HFF-Myc (cell line): ENCODE measurements at regions not wholly inside any gene's neighbourhood (a gene's known extent, or its start where the extent isn't known, plus 50 kb on each side); places are given as distances from the start of the nearest gene placed in this dataset.

Experiments used
- DNase-seq: peaks from one replicate; pipeline ENCODE4 v3.0.0-alpha.2; 2011; ENCODE audit warnings: low read depth; ENCODE audit errors: extremely low read depth
- H3K4me3 ChIP-seq: replicated peaks from 2 replicates; pipeline ENCODE4 v1.5.1; 2011; ENCODE audit warnings: low read depth, mild to moderate bottlenecking, control low read depth, low read length
- TF ChIP-seq, protein P1 (sequence below): IDR thresholded peaks from 2 replicates; pipeline ENCODE4 v1.5.1; 2012; ENCODE audit warnings: mild to moderate bottlenecking, low read depth, low read length, control low read depth; ENCODE audit errors: missing control alignments

DNA sequence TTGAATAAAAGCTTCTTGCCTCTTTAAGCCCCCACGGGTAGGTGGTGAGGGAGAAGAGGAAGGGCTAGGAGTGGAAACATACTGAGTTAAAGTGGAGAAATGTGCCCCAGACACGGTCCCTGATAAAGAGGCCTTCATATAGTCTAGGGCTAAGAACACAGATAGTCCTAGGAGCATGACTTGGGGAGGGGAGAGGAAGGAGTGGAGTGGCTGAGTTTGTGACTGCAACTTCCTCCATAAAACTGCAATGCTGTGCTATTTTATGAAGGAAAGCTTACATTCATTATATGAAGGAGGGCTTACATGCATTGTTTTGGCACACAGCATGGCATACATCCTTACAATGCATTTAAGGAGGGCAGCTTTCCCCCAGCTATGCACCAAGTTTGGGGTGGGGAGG, 1129.4 kb upstream of the LRRTM3 start:
- TF ChIP-seq, protein P1, sequence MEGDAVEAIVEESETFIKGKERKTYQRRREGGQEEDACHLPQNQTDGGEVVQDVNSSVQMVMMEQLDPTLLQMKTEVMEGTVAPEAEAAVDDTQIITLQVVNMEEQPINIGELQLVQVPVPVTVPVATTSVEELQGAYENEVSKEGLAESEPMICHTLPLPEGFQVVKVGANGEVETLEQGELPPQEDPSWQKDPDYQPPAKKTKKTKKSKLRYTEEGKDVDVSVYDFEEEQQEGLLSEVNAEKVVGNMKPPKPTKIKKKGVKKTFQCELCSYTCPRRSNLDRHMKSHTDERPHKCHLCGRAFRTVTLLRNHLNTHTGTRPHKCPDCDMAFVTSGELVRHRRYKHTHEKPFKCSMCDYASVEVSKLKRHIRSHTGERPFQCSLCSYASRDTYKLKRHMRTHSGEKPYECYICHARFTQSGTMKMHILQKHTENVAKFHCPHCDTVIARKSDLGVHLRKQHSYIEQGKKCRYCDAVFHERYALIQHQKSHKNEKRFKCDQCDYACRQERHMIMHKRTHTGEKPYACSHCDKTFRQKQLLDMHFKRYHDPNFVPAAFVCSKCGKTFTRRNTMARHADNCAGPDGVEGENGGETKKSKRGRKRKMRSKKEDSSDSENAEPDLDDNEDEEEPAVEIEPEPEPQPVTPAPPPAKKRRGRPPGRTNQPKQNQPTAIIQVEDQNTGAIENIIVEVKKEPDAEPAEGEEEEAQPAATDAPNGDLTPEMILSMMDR: no peak
- DNase-seq: no peak
- H3K4me3 ChIP-seq: no peak overlapping the region

DNA sequence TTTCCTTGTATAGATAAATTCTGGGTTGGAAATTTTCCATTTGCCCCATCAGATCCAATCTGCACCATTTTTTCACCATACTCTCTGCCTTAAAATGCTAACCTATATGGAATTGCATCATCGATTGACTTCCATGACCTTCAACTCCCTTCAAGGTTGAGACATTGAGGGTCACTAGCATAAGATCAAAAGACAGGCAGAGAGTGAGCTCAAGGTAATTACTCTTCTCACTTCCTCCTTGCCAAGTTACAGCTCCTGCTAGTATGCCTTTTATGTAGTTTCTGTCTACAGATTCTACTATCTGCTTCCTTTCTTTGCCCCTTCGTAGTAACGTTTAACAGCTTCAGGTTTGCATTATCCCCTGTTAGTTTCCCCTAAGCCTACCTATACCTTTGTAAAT, 1127.7 kb upstream of the LRRTM3 start:
- no peak for DNase-seq
- H3K4me3 ChIP-seq: no peak overlapping the region
- TF ChIP-seq, protein P1: no peak

DNA sequence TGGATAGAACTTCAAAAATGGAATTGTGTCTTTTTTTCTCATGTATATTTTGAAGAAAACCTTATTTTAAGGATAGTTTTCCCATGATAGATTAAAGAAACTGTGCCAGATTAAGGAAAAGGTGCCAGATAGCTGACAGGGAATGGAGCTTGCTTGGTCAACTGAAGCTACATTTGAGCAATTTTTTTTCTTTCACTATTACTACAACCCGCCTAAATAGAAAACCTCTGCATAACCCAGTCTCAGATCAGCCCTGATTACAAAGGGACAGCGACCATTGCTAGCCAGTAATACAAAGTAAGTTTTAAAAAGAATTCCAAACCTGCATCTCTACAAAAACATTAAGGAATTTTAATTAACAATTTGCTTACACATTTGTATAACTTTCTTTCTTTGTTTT, 1123.4 kb upstream of the LRRTM3 start:
- DNase-seq: no peak
- TF ChIP-seq, protein P1: no peak
- H3K4me3 ChIP-seq: no peak overlapping the region

DNA sequence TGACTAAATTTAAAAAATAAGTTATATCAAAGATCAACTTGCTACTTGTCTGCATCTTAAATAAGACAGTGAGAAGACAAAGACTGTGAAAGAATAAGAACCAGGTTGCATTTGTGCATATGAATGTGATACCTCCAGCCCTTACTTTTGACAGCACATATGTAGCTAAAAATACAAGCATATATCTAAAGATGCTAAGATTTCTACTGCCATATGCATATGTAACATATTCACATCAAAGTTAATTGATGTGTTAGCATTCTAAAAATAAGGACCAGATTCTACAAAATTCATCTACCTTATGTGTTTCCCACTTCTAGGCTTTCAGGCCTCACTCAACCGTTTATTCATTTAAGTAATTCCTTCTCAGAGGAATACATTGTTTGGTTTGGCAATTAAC, 1120.3 kb upstream of the LRRTM3 start:
- DNase-seq: no peak
- TF ChIP-seq, protein P1: no peak

DNA sequence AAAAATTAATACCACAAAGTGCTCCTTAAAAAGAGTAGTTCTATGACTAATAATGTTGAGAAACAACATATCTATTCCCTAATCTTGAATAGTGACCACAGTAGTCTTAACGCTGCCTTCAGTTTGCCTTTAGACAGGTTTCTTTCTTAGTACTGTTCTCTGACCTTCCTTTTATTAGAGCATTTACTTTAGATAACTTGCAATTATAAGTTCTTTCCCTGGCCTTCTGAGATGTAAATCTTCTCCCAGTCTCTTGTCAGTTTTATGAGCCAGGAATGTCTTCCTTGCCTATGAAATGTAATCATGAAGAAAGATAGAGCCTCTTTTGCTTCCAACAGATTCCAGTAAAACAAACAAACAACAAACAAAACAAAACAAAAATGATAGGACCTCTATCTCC, 1119.8 kb upstream of the LRRTM3 start:
- H3K4me3 ChIP-seq: no peak overlapping the region
- no peak for DNase-seq
- TF ChIP-seq, protein P1: no peak

More for the DNA sequence above, 1120.3 kb upstream of the LRRTM3 start:
- no peak overlapping the region for H3K4me3 ChIP-seq

DNA sequence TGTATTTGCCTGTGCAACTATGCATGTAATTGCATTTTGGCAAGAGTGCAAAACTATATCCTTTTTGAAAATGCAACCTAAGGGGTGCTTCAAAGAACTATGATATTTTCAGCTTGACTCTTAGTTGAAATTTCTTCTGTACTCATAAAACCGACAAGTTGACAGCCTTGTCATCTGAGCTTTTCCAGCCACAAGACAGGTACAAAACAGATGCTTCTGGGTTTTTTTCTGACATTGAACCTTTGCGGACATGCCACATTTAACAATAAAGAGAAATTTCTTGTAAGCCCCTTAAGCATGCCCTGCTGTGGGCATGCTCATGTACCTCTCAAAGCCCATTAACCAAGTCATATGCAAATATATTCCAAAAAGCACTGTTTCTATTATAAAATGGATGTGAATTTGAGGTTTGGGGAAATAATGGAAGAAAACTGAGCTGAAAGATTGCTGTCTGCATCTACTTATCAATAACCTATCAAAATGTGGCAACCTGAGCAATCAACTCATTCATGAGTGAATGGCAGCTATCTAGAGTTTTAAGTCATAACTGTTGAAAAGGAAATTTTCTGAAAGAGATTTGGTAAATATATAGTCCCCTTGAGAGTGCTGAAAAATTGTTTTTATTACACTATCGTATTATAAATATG, 1117.0 kb upstream of the LRRTM3 start:
- TF ChIP-seq, protein P1: no peak

More for the DNA sequence above, 1117.0 kb upstream of the LRRTM3 start:
- no peak overlapping the region for H3K4me3 ChIP-seq
- no peak for DNase-seq
